Activated T-cell treated with anti-CD3 and anti-CD28 coated beads, Interleukin-2, amount 50 U/mL, for 72 hours (primary cell): ENCODE measurements at regions not wholly inside any gene's neighbourhood (a gene's known extent, or its start where the extent isn't known, plus 50 kb on each side); places are given as distances from the start of the nearest gene placed in this dataset.

ENCODE experiments used
- ATAC-seq, 2 donors: fragments of 150-1000 bp; cut with Tn5 transposase; replicated peaks in 1 of 2; 2 replicates each; pipeline ENCODE4 v1.10.0; 2021; ENCODE audit warnings: moderate library complexity in 2 of 2, mild to moderate bottlenecking in 1 of 2
- DNase-seq, 2 donors: peaks; one replicate each; pipeline ENCODE4 v3.0.0; 2021 to 2022; ENCODE audit warnings: mixed read lengths in 1 of 2
- H3K27ac Mint-ChIP-seq: one replicate; pipeline ENCODE4 v1.8.0; 2022; ENCODE audit warnings: mild to moderate bottlenecking, moderate library complexity, mixed read lengths
- H3K27me3 Mint-ChIP-seq: one replicate; pipeline ENCODE4 v1.8.0; 2022; ENCODE audit warnings: low read depth, mixed read lengths
- H3K36me3 Mint-ChIP-seq, 2 donors: one replicate each; pipeline ENCODE4 v1.8.0; 2022; ENCODE audit warnings: mixed read lengths in 2 of 2, mild to moderate bottlenecking in 1 of 2; ENCODE audit not compliant: insufficient read depth in 2 of 2
- H3K4me1 Mint-ChIP-seq: one replicate; pipeline ENCODE4 v1.8.0; 2022; ENCODE audit warnings: low read depth, mixed read lengths
- H3K4me3 Mint-ChIP-seq, 2 donors: one replicate each; pipeline ENCODE4 v1.8.0; 2022; ENCODE audit warnings: mild to moderate bottlenecking in 2 of 2, mixed read lengths in 2 of 2, moderate library complexity in 2 of 2
- H3K9me3 Mint-ChIP-seq, 2 donors: one replicate each; pipeline ENCODE4 v1.8.0; 2022; ENCODE audit warnings: mixed read lengths in 2 of 2

DNA sequence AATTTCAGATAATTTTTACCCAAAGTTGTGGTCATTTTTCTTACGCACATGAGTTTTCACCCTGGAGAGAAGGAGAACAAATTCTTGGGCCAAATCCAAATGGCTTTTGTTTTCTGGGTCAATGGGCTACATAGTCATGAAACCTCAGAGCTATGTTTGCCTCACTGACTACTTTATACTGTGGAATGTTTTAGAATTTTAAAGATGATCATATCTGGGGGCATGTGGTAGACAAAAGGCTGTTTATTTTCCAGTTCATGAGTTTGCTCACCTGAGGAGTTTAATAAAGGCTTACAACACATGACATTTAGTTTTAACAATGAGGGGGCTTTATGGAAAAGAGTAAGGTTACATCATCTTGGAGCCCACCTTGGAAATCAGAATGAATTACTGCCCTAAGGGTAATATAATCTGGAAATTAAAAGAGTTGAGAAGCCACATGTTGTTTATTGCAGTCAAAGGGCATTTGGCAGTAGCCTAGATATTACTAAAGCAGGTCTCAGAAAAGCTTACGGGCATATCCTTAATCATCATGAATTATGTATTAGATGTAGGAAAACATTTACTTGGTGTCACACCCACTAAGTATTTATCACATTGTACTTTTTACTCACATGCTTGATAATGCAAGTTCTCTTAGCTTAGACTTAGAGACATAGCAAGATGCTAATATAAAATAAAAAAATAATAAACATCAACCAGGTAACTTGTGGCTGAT is 466.1 kb downstream of the EDEM1 start:
- Mint-ChIP-seq H3K27me3 (no peaks in the 10 kb centered on the region), H3K27ac (no peak overlapping the region), H3K4me3 (no peak overlapping the region), H3K36me3 (no peaks in the 10 kb centered on the region), H3K4me1 (no peaks in the 10 kb centered on the region), H3K9me3 (peaks cover 7 to 10% of the 10 kb centered on the region in 2 donors)
- DNase-seq: no peak
- ATAC-seq: no peak

DNA sequence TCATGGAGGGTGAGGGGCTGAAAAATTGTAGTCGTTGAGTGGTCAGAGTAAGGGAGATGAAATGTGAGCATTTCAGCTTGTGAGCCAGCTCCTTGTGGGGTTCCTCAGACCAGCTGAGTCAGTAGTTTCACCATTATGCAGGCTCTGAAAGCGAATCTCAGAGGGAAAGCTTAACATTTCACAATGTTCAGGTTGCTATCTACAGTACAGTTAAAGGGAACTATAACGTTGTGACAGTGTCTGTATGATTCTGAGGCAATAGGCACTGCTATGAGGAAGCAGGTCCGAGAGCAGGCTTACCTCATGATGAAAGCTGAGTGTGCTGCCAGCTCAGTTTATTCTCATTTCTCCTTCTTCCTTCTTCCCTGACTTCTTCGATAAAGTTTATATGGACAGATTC is 469.6 kb downstream of the EDEM1 start:
- ATAC-seq (no peak), DNase-seq (no peak)
- no peak overlapping the region for H3K4me3 Mint-ChIP-seq
- H3K4me1 Mint-ChIP-seq: no peaks in the 10 kb centered on the region
- peaks cover 8 to 10% of the 10 kb centered on the region in 2 donors for H3K9me3 Mint-ChIP-seq
- H3K27ac Mint-ChIP-seq: no peak overlapping the region
- no peaks in the 10 kb centered on the region for H3K27me3 Mint-ChIP-seq
- no peaks in the 10 kb centered on the region for H3K36me3 Mint-ChIP-seq

DNA sequence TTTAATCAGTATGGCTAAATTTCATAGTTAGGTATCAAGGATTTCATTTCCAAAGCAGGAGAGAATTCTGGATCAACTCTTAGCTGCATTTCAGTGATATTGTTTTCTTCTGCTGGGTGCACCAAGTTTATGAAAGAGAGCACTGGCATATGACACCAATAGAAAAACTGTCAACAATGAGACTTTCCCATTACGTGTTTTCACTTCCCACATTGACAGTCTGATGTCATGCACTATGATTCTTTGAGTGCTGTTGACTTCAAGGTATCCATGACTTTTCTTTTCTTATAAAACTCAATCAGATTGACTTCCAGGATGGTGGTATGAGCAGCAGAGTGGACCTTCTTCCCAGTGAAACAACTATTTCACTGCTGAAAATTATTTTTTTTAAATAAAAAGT is 476.1 kb downstream of the EDEM1 start:
- Mint-ChIP-seq H3K4me3 (no peak overlapping the region), H3K36me3 (peaks cover 1 to 4% of the 10 kb centered on the region in 2 donors), H3K9me3 (peaks cover 5 to 10% of the 10 kb centered on the region in 2 donors), H3K27me3 (no peaks in the 10 kb centered on the region), H3K4me1 (no peaks in the 10 kb centered on the region), H3K27ac (no peak overlapping the region)
- DNase-seq (no peak), ATAC-seq (no peak)

DNA sequence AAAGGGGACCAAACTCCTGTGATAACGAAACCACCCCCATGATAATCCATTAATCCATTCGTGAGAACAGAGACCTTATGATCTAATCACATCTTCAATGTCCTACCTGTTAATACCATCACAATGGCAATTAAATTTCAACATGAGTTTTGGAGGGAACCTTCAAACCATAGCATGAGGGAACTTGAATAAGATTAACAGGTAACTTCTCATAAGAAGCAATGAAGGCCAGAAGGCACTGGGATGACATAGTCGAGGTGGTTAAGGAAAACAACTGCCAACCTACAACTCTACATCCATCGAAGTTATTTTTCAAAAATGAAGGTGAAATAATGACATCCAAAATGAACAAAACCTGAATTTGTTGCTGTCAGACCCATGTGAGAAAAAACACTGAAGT is 478.9 kb downstream of the EDEM1 start:
- H3K27ac Mint-ChIP-seq: no peak overlapping the region
- peaks cover 1 to 4% of the 10 kb centered on the region in 2 donors for H3K36me3 Mint-ChIP-seq
- H3K27me3 Mint-ChIP-seq: no peaks in the 10 kb centered on the region
- H3K4me1 Mint-ChIP-seq: no peaks in the 10 kb centered on the region
- H3K9me3 Mint-ChIP-seq: peaks cover 6 to 10% of the 10 kb centered on the region in 2 donors
- no peak overlapping the region for H3K4me3 Mint-ChIP-seq
- DNase-seq (no peak), ATAC-seq (no peak)

DNA sequence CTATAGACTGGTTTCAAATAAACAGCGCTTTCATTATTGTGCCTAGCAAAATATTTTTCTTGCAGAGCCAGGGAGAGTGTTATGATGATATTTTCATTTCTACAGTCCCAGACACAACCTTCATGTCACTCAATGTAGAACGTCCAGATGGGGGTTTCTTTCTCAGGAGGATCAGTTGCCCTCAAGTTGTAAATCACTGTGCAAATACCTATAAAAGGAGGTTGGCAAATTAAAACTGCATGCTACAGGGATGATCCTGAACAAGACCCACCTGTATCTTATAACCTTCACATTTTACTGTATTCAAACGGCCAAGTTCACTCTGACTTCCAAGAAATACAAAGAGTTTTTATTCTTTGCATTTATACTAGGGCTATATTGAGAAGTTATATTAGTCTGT is 486.0 kb downstream of the EDEM1 start:
- H3K9me3 Mint-ChIP-seq: peaks cover 4% of the 10 kb centered on the region in 2 donors
- no peaks in the 10 kb centered on the region for H3K36me3 Mint-ChIP-seq
- ATAC-seq (no peak), DNase-seq (no peak)
- H3K27ac Mint-ChIP-seq: no peak overlapping the region
- H3K4me3 Mint-ChIP-seq: no peak overlapping the region
- H3K4me1 Mint-ChIP-seq: no peaks in the 10 kb centered on the region
- no peaks in the 10 kb centered on the region for H3K27me3 Mint-ChIP-seq

DNA sequence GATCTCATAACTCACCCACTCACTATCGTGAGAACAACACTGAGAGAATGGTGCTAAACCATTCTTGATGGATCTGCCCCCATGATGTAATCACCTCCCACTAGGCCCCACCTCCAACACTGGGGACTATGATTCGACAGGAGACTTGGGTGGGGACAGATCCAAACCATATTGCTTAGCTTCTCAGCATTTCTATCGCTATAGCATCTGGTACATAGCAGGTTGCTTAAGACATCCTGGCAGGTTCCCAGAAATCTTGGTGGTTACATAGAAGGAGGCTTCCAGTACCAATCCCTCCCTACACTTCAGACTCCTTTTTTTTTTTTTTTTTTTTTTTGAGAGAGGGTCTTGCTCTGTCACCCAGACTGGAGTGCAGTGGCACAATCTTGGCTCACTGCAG is 487.8 kb downstream of the EDEM1 start:
- Mint-ChIP-seq H3K4me1 (no peaks in the 10 kb centered on the region), H3K27me3 (no peaks in the 10 kb centered on the region)
- ATAC-seq: no peak

DNA sequence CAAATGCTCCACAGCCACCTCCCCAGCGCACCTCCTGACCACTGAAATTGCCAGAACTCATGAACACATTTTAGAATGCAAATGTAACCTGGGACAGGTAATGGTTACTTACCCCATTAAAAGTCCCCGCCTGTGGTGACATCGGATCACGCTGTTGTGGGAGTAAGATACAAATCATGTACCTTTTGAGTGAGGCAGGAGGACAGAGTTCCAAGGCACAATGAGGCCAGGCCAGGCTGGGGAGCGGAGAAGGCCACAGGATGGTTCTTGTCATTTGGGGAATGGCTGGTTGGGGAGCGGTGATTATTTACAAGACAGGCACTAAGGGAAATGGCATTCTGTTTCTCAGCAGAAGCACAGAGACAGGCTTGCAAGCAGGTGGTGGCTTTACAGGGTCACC is 490.0 kb downstream of the EDEM1 start:
- no peaks in the 10 kb centered on the region for H3K4me1 Mint-ChIP-seq
- DNase-seq: no peak
- ATAC-seq: no peak
- no peak overlapping the region for H3K27ac Mint-ChIP-seq
- H3K4me3 Mint-ChIP-seq: no peak overlapping the region
- no peaks in the 10 kb centered on the region for H3K27me3 Mint-ChIP-seq
- H3K36me3 Mint-ChIP-seq: no peaks in the 10 kb centered on the region
- peaks cover 0 to 10% of the 10 kb centered on the region in 2 donors for H3K9me3 Mint-ChIP-seq

More for the DNA sequence above, 487.8 kb downstream of the EDEM1 start:
- H3K36me3 Mint-ChIP-seq: no peaks in the 10 kb centered on the region
- peaks cover 0 to 7% of the 10 kb centered on the region in 2 donors for H3K9me3 Mint-ChIP-seq
- no peak overlapping the region for H3K27ac Mint-ChIP-seq
- DNase-seq: no peak
- no peak overlapping the region for H3K4me3 Mint-ChIP-seq

DNA sequence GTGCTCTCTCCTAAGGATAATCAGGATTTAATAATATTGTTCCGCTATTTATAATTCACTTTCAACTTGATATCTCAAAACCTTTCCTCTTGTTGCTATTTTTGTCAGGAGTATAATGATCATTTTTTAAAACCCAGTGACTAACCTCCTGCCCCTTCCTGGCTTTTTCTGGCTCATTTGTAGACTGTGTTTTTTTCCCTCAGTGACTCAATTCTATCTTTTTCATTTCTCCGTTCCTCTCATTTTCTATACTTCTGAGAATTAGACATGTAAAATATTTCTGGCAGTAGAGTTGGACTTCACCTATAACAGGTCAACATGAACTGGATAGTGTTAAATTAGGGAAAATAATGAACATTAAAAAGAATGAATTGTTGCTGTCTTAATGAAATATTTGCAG is 490.7 kb downstream of the EDEM1 start:
- Mint-ChIP-seq H3K9me3 (peaks cover 0 to 10% of the 10 kb centered on the region in 2 donors), H3K4me3 (no peak overlapping the region), H3K27me3 (no peaks in the 10 kb centered on the region), H3K27ac (no peak overlapping the region), H3K36me3 (no peaks in the 10 kb centered on the region), H3K4me1 (no peaks in the 10 kb centered on the region)
- no peak for DNase-seq
- ATAC-seq: no peak

DNA sequence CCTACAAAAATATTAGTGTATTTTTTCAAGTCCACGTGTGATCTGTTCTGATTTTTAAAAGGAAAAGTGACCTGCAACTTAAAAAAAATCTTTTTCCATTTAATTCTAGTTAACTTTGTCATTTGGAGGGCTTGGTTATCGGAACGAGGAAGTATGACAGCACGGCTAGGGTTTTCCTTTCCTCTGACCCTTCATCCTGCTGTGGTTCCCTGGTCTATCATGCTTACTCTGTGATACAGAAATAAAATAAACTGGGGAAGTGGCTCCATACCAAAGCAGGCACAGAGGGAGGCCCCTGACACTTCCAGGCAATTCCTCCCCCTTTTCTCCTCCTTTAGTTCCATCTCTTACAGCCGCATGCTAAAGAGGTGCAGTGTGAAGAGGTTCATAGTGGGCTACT is 491.3 kb downstream of the EDEM1 start:
- no peaks in the 10 kb centered on the region for H3K27me3 Mint-ChIP-seq

DNA sequence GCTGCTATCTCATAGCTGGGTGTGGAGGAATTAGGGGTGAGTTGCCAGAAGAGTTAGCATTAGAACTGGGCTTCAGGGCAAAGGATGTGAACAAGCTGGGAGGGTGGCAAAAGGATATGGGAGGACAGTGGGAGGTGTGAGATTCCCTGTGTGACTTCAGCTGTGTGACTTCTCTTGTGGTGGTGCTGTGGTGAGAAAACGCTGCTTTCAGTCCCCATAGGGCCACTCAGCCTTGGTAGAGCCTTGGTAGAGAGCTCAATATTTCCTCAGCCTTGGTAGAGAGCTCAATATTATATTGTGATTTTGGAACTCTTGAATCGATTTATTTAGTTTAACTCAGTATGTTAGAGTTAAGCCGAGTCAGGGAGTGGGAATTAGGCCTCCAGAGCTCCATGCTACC is 499.7 kb downstream of the EDEM1 start:
- Mint-ChIP-seq H3K4me3 (no peak overlapping the region), H3K27ac (no peak overlapping the region), H3K27me3 (no peaks in the 10 kb centered on the region), H3K36me3 (no peaks in the 10 kb centered on the region), H3K9me3 (peaks cover 7 to 9% of the 10 kb centered on the region in 2 donors), H3K4me1 (no peaks in the 10 kb centered on the region)
- DNase-seq (no peak), ATAC-seq (no peak)

More for the DNA sequence above, 491.3 kb downstream of the EDEM1 start:
- no peak overlapping the region for H3K4me3 Mint-ChIP-seq
- peaks cover 0 to 10% of the 10 kb centered on the region in 2 donors for H3K9me3 Mint-ChIP-seq
- no peak for DNase-seq
- no peaks in the 10 kb centered on the region for H3K36me3 Mint-ChIP-seq
- no peak for ATAC-seq
- no peak overlapping the region for H3K27ac Mint-ChIP-seq
- H3K4me1 Mint-ChIP-seq: no peaks in the 10 kb centered on the region

DNA sequence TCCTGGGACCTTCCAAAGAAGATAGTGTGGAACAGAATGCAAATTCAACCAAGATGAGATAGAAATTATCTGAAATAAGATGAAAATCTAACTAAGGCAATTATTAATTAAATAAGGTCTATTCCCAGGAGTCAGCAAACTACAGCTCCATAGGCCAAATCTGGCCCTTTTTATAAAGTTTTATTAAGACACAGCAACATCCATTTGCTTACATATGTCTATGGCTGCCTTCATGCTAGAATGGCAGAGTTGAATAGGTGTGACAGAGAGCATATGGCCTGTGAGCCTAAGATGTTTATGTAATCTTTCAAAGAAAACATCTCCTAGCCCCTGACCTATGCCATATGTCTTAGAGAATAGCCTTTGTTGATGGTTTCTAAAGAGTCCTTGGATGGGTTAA is 503.0 kb downstream of the EDEM1 start:
- Mint-ChIP-seq H3K36me3 (no peaks in the 10 kb centered on the region), H3K4me1 (no peaks in the 10 kb centered on the region), H3K27ac (no peak overlapping the region), H3K9me3 (peaks cover 9% of the 10 kb centered on the region in 2 donors), H3K27me3 (no peaks in the 10 kb centered on the region), H3K4me3 (no peak overlapping the region)
- ATAC-seq (no peak), DNase-seq (no peak)

DNA sequence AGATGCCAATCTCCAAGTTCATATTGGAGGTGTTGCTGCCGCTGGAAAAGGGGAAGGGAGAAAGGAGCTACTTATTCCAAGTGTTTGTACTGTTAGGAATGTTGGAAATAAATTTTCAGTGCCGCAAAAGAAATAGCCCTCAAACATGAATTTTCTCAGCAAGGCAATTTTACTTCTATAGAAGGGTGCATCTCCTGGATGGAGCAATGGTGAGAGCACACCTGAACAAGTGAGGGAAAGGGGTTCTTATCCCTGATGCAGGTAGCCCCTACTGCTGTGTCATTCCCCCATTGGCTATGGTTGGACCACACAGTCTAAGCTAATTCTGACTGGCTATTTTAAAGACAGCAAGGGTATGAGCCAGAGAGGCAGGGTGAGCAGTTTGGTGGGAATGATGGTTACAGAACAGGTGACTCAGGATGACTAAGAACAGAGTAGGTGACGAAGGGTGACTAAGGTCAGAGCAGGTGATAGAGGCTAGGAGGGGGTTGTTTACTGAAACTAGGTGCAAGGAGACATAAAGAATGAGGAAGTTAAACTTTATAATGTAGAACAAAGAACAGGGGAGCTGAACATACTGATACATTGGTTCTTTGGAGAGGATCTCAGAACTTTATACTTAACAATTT is 503.5 kb downstream of the EDEM1 start:
- H3K4me1 Mint-ChIP-seq: no peaks in the 10 kb centered on the region
- ATAC-seq (no peak), DNase-seq (no peak)
- no peak overlapping the region for H3K4me3 Mint-ChIP-seq
- H3K36me3 Mint-ChIP-seq: no peaks in the 10 kb centered on the region
- H3K9me3 Mint-ChIP-seq: peaks cover 9% of the 10 kb centered on the region in 2 donors
- no peak overlapping the region for H3K27ac Mint-ChIP-seq
- H3K27me3 Mint-ChIP-seq: no peaks in the 10 kb centered on the region

DNA sequence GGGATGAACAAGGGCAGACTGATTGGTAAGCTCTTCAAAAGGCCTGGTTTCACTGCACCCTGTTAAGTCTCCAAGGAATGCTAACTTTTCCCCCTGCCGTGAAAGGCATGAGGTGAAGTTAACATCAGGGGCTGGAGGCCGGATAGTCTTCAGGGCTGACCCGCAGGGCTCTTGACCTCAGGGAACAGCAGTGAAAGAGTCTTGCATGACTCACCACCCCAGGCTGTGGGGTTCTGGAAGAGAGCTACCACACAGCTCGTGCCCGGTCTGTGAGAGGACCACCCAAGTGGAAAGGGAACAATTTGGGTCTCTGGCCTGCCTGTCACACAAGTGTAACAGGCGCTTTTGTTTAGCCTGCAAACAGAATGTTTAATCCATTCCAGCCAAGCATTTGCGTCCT is 504.9 kb downstream of the EDEM1 start:
- H3K27ac Mint-ChIP-seq: no peak overlapping the region
- peaks cover 6 to 9% of the 10 kb centered on the region in 2 donors for H3K9me3 Mint-ChIP-seq
- ATAC-seq (no peak), DNase-seq (no peak)
- no peaks in the 10 kb centered on the region for H3K36me3 Mint-ChIP-seq
- no peak overlapping the region for H3K4me3 Mint-ChIP-seq
- H3K27me3 Mint-ChIP-seq: no peaks in the 10 kb centered on the region
- H3K4me1 Mint-ChIP-seq: no peaks in the 10 kb centered on the region

DNA sequence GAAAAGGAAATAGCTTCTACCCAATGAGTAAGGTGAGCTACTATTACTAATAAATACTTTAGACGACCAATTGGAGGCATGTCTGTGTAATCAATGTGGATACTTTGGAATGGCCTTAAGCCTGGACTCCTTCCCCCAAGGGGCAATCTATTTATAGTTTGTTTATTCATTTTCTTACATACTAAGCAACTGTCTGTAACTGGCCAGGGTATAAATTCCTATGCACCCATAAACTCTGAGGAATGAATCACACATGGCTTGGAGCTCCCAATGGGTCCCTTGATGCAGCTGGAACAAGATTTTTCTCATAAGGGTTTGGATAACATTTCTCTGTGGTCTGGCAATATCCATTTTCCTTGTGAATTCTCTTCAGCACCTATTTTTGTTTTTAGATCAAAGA is 506.8 kb downstream of the EDEM1 start:
- Mint-ChIP-seq H3K9me3 (peaks cover 6 to 9% of the 10 kb centered on the region in 2 donors), H3K36me3 (no peaks in the 10 kb centered on the region), H3K4me3 (no peak overlapping the region), H3K27me3 (no peaks in the 10 kb centered on the region), H3K27ac (no peak overlapping the region), H3K4me1 (no peaks in the 10 kb centered on the region)
- DNase-seq (no peak), ATAC-seq (no peak)
